Stimulated activated CD8-positive, alpha-beta memory T cell treated with anti-CD3 and anti-CD28 coated beads, Interleukin-15, amount 100 ng/mL, for 4 hours (primary cell): ENCODE measurements at regions not wholly inside any gene's neighbourhood (a gene's known extent, or its start where the extent isn't known, plus 50 kb on each side); places are given as distances from the start of the nearest gene placed in this dataset.
"Not testable (repeated sequence)": the region's sequence is repeated elsewhere in the genome, so short reads cannot be mapped to it uniquely, and the experiment has no call there.

ENCODE experiments used
- DNase-seq, 2 donors: peaks; one replicate each; pipeline ENCODE4 v3.0.0-alpha.2; 2020; ENCODE audit warnings: low read depth in 2 of 2

DNA sequence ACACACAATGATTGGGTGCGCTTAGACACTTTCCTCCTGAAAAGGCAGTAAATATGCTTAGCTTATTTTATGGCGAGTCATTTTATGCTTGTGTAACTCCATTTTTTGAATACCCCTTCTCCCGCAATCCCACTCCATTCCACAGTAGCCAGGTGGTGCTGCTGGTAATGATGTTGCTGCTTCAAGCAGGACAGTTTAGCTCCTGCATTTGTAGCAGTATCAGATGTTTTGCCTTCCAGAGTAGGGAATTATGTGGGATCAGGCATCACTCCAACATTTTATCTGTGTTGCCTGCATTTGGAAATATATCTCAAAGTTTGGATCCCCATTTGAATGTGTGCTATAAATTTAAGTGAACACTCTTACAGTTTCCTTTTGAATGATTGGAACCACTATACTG is 302.1 kb upstream of the SGO1 start:
- no peak for DNase-seq

DNA sequence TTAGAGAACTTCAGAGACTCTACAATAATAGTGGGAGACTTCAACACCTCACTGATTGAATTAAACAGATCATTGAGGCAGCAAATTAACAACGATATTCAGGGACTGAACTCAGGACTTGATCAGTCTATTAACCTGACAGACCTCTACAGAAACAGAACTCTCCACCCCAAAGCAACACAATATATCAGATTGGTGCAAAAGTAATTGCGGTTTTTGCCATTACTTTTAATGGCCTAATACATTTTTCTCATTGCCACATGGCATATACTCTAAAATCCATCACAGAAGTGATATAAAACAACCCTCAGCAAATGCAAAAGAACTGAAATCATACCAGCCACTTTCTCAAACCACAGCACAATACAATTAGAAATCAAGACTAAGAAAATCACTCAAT is 298.1 kb upstream of the SGO1 start:
- no peak for DNase-seq

GRCh38 chr3:20482350-20482749 is 296.3 kb upstream of the SGO1 start:
- no peak for DNase-seq

GRCh38 chr3:20480786-20481365 is 294.9 kb upstream of the SGO1 start:
- DNase-seq = no peak

DNA sequence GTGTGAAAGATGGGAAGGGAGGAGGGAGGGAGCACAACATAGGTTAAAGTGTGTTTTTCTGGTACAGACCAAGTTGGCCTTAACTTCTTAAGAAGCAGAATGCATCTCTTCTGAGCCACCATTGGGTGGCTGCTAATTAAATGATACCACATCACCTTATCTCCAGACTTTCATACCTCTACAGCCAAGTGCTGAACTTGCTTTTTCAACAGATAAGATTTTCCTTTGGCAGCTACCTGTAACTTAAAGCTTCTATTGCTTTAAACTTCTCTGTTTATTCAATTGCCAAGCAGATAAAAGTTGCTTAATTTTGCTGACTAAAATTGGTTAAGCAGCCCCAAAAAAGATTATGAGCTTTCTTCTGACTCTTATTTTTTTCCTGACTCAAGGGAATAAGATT is 292.4 kb upstream of the SGO1 start:
- DNase-seq = no peak

GRCh38 chr3:20464237-20464636 is 278.2 kb upstream of the SGO1 start:
- DNase-seq = not testable (repeated sequence)

GRCh38 chr3:20462723-20463122 is 276.7 kb upstream of the SGO1 start:
- DNase-seq = no peak

- DNase-seq = no peak
These were observed 276.2 kb upstream of the SGO1 start for GRCh38 chr3:20462226-20462625.

- DNase-seq = no peak
These were observed 273.1 kb upstream of the SGO1 start for GRCh38 chr3:20458994-20459716.

- no peak for DNase-seq
These were observed 270.5 kb upstream of the SGO1 start for GRCh38 chr3:20456511-20456910.

- DNase-seq = no peak
These were observed 265.2 kb upstream of the SGO1 start for GRCh38 chr3:20451170-20451569.

GRCh38 chr3:20450611-20451010 is 264.6 kb upstream of the SGO1 start:
- DNase-seq = no peak

DNA sequence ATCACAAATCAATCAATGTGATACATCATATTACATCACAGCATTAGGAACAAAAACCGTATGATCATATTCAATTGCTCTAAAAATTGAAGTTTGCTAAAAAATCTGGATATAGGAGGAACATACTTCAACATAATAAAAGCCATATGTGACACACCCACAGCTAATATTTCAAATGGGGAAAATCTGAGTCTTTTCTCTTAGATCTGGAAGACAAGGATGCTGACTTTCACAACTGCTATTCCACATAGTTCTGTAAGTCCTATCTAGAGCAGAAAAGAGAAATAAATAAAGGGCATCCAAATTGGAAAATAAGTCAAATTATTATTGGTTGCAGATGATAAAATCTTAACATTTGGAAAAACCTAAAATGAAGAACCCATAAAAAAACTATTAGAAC is 256.8 kb upstream of the SGO1 start:
- DNase-seq = no peak

DNA sequence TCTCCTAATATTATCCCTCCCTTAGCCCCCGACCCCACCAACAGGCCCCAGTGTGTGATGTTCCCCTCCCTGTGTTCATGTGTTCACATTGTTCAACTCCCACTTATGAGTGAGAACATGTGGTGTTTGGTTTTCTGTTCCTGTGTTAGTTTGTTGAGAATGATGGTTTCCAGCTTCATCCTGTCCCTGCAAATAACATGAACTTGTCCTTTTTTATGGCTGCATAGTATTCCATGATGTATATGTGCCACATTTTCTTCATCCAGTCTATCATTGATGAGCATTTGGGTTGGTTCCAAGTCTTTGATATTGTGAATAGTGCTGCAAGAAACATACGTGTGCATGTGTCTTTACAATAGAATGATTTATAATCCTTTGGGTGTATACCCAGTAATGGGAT is 241.3 kb upstream of the SGO1 start:
- DNase-seq = not testable (repeated sequence)

- DNase-seq = no peak
These were observed 239.1 kb upstream of the SGO1 start for GRCh38 chr3:20425138-20425537.

- no peak for DNase-seq
These were observed 238.1 kb upstream of the SGO1 start for GRCh38 chr3:20424086-20424485.

GRCh38 chr3:20422391-20422790 is 236.4 kb upstream of the SGO1 start:
- no peak for DNase-seq

GRCh38 chr3:20417388-20418108 is 231.5 kb upstream of the SGO1 start:
- DNase-seq = no peak

- DNase-seq = no peak
These were observed 220.6 kb upstream of the SGO1 start for GRCh38 chr3:20406611-20407011.

DNA sequence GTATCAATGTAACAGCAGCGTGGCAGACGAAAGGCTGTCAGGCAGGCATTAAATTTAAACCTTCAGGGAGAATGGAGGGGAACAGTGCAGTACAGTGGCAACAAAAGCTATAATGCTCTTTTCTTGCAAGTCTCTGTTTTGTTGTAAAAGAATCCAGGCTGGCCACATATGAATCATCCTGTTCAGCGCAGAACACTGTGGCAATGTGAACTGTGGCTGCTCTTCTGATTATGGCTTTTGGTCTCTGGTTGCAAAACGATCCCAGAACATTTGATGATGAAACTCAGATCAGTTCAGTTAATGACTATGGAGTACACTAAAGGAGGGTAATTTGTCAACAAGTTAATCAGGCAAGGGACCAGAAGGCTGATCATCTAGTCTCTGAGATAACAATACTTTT is 219.7 kb upstream of the SGO1 start:
- DNase-seq = no peak

- DNase-seq = no peak
These were observed 219.2 kb upstream of the SGO1 start for GRCh38 chr3:20405231-20405630.

DNA sequence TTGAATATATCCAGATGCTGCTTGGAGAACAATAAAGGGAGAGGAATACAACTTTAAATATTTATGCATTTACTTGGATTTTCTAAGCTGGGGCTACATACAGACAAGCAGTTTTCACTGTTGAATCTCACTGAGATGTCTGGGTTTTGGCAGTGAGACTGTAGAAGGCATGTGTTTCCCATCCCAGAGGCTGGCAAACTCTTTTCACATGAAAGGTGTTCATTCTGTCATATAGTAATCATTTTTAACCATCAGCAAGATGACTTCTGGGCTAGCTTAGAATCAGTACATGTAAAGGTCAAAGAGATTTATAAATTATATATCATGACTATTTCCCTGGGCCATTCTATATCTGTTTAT is 218.7 kb upstream of the SGO1 start:
- no peak for DNase-seq

GRCh38 chr3:20403986-20404740 is 218.2 kb upstream of the SGO1 start:
- DNase-seq = no peak
